ES-I3 (cell line): ENCODE measurements at regions not wholly inside any gene's neighbourhood (a gene's known extent, or its start where the extent isn't known, plus 50 kb on each side); places are given as distances from the start of the nearest gene placed in this dataset.

ENCODE experiments used
- H3K36me3 ChIP-seq: 2 replicates; pipeline ENCODE4 v1.6.1; 2013; ENCODE audit warnings: mild to moderate bottlenecking, low read length, control low read depth, moderate library complexity; ENCODE audit not compliant: insufficient read depth
- H3K4me1 ChIP-seq: 2 replicates; pipeline ENCODE4 v1.6.1; 2013; ENCODE audit warnings: mild to moderate bottlenecking, control low read depth, low read length; ENCODE audit not compliant: insufficient read depth
- H3K9ac ChIP-seq: 2 replicates; pipeline ENCODE4 v1.6.1; 2013; ENCODE audit warnings: low read depth, mild to moderate bottlenecking, low read length, moderate library complexity
- H3K9me3 ChIP-seq: 2 replicates; pipeline ENCODE4 v1.6.1; 2013; ENCODE audit warnings: mild to moderate bottlenecking, low read length, moderate library complexity; ENCODE audit not compliant: control insufficient read depth, insufficient read depth

DNA sequence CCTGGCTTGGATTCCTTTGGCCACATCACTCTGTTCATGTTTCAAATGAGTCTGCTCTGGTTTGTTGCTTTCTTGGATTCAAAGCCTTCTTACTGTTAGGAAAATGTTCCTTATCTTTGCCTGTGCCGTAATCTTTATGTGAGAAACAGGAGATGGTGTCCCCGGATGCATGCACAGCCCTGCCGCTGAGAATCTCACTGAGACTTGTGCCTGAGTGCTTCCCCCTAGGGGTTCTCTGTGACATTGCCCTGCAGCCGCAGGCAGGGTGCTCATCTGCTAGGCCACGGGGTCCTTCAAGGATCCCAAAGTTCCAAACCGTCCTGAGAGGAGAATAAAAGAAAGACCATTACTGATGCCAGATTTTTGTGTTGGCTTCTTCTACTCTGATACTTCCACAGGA, 81.4 kb upstream of the ANKRD55 start:
- H3K9ac ChIP-seq: no peak overlapping the region
- no peaks in the 10 kb centered on the region; the same call in 1 of the 2 replicates for H3K4me1 ChIP-seq
- no peaks in the 10 kb centered on the region for H3K9me3 ChIP-seq
- H3K36me3 ChIP-seq: no peaks in the 10 kb centered on the region

DNA sequence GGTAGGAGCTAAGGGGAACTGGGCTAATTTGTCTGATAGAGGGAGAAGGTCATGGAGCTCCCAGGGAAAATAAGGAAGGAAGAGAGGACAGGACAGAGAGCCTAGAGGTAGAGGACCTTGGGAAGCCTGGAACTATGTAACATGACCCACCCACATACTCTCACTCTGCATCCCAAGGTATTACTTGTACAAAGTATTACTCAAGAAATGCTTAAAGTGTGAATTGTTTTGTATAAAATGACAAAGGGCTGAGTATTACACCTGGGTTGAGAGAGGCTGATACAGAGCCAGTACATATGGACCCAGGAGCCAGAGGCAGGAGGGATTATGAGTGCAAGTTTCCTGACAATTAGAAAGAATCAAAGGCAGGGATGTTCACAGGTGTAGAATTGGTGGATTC, 80.5 kb upstream of the ANKRD55 start:
- Histone ChIP-seq H3K36me3 (no peaks in the 10 kb centered on the region), H3K9me3 (no peaks in the 10 kb centered on the region), H3K9ac (no peak overlapping the region), H3K4me1 (no peaks in the 10 kb centered on the region)

GRCh38 chr5:56313004-56313531, 79.9 kb upstream of the ANKRD55 start:
- Histone ChIP-seq H3K36me3 (no peaks in the 10 kb centered on the region), H3K9ac (no peak overlapping the region), H3K9me3 (no peaks in the 10 kb centered on the region), H3K4me1 (no peaks in the 10 kb centered on the region)

DNA sequence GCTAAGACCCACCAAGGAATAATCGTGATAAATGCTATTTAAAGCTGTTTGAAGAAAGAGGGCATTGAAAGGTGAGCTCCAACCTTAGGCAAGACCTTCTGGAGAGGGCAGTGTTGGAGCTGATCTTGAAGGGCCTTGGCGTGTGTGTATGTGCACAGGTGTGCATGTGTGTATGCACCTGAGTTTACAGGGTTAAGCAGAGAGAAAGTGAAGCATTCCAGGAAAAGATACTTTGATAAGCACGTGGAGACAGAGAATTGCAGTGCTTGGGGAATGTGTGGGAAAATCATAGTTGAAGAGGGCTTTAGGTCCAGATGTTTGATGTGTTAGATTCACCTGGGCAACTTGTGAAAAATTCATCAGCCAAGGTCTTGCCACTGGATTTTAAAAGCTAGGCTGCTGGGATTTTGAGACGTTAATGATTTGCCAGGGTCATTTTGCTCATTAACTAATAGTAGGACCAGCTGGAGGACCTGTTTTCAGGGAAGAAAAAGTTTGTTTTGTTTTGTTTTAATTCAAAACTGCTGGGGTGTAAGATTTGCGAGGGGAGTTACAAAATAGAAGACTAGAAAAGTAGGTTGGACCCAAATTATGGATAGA, 78.3 kb upstream of the ANKRD55 start:
- Histone ChIP-seq H3K36me3 (no peaks in the 10 kb centered on the region), H3K9me3 (peaks cover 6% of the 10 kb centered on the region; the same call in 1 of the 2 replicates), H3K4me1 (no peaks in the 10 kb centered on the region), H3K9ac (no peak overlapping the region)

DNA sequence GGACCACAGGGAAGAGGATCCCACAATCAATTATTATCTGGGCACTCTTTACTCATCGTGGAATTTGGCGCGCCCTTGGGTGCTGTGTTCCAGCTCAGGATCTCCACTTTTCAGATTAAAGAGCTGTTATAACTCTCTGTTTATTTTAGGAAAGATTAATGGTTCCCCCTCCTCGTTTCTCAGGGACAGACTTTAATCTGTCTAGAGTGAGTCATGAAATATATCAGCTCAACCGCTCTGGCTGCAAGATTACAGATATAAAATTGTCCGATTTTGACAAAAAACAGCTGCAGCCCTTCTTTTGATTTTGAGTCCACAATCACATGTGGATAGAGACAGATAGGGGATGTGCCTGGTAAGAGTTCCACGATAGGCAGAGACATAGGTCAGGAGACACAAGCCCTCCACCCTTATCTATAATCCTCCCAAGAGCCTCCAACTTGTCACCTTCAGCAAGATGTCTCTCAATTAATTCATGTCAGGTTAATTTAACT, 77.6 kb upstream of the ANKRD55 start:
- peaks cover 11% of the 10 kb centered on the region for H3K9me3 ChIP-seq

DNA sequence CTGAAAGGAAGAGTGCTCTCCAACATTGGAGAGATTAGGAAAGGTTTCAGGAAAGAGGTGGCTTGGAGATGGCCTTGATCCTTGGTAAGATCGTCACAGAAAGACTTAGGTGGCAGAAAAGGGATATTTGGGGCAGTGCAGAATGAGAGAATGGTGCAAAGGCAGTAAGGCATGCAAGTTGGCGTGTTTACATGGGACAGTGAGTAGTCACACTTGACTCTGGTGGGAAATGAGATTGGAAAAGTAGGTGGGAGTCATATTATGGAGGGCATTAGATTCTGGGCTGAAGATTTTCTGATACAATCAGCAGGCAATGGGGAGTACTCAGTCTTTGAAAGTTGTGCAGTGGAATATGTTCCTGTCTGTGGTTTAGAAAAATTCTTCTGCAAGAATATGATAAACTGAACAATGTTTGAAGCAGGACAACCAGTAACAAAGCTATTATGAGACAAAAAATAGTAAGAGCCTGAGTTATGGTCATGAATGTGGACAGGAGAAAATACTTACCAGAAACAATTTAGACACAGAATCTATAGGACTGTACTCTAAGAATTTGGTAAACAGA, 76.2 kb upstream of the ANKRD55 start:
- Histone ChIP-seq H3K9me3 (peaks cover 11% of the 10 kb centered on the region), H3K4me1 (no peaks in the 10 kb centered on the region), H3K36me3 (no peaks in the 10 kb centered on the region), H3K9ac (no peak overlapping the region)

More for the DNA sequence above, 77.6 kb upstream of the ANKRD55 start:
- H3K4me1 ChIP-seq: no peaks in the 10 kb centered on the region
- H3K9ac ChIP-seq: no peak overlapping the region
- no peaks in the 10 kb centered on the region for H3K36me3 ChIP-seq

- no peaks in the 10 kb centered on the region for H3K4me1 ChIP-seq
- no peaks in the 10 kb centered on the region for H3K36me3 ChIP-seq
- peaks cover 11% of the 10 kb centered on the region for H3K9me3 ChIP-seq
- H3K9ac ChIP-seq: no peak overlapping the region
These were observed 74.7 kb upstream of the ANKRD55 start for GRCh38 chr5:56307714-56308333.

DNA sequence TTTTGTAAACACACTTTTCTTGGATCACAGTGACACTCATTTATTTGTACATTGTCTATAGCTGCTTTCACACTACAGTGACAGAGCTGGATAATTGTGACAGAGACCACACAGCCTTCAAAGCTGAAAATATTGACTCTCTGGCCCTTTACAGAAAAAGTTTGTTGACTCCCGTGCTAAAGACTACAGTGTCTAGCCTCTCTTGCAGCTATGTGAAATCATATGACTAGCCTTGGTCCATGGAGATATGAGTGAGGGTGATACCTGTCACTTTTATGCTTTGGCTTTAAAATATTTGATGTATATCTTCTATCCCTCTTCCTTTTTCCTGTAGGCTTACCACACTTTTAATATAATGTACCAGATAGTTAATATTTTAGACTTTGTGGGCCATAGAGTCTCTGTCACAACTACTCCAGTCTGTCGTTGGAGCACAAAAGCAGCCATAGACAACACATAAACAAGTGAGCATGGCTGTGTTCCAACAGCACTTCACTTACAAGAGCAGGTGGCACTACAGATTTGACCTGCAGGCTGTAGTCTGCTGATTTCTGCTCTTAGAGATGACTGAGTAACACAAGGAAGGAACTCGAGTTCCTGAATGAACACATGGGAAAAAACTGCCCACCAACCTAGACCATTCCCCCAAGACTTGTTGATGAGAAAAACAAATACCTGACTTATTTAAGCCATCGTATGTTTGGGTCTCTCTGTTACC, 73.5 kb upstream of the ANKRD55 start:
- H3K9me3 ChIP-seq: peaks cover 11% of the 10 kb centered on the region

DNA sequence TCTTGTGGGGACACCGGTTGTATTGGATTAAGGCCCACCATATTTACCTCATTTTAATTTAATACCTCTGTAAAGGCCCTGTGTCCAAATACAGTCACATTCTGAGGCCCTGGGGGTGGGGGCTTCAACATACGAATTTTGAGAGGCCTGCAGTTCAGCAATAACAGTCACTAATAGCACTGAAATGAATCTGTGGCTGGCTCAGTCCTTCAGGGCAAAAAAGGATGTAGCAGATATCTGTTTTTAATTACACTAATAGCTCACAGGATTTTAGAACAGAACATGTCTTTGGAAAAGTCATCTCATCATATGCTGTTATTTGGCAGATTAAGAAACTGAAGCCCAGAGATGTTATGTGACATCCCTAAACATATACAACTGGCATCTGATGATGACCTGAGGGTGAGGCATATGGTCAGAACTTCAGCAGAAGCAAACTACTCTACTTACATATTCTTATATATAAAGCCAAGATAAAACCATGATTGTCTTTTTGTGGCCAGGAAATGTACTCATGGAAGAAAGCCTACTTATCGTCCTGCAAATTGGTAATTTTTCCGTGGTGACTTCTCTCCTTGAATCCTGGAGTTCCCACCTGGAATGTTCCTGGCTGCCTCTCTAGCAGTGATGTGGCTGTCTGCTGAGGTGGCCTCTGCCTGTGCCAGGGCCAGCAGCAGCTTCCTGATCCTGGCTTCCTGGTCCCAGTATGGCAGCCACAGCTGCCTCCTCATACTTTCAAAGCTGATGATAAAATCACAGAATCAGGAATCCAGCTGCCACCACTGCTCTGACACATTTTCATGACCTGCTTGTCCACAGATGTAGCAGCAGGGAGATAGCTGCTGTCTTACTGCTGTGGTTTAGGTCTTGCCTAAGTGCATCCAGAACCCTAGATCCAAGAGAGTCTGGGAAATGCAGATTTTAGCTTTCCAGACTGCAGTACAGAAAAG, 72.1 kb upstream of the ANKRD55 start:
- H3K4me1 ChIP-seq: no peaks in the 10 kb centered on the region
- peaks cover 11% of the 10 kb centered on the region for H3K9me3 ChIP-seq
- H3K9ac ChIP-seq: no peak overlapping the region
- no peaks in the 10 kb centered on the region for H3K36me3 ChIP-seq

More for the DNA sequence above, 73.5 kb upstream of the ANKRD55 start:
- Histone ChIP-seq H3K36me3 (no peaks in the 10 kb centered on the region), H3K9ac (no peak overlapping the region), H3K4me1 (no peaks in the 10 kb centered on the region)

- Histone ChIP-seq H3K9me3 (peaks cover 11% of the 10 kb centered on the region), H3K36me3 (no peaks in the 10 kb centered on the region), H3K4me1 (no peaks in the 10 kb centered on the region), H3K9ac (no peak overlapping the region)
These were observed 70.4 kb upstream of the ANKRD55 start for GRCh38 chr5:56303511-56303910.

GRCh38 chr5:56302027-56302426, 68.9 kb upstream of the ANKRD55 start:
- Histone ChIP-seq H3K9me3 (peaks cover 11% of the 10 kb centered on the region), H3K36me3 (no peaks in the 10 kb centered on the region), H3K9ac (no peak overlapping the region), H3K4me1 (no peaks in the 10 kb centered on the region)

GRCh38 chr5:56301069-56301468, 67.9 kb upstream of the ANKRD55 start:
- H3K36me3 ChIP-seq: no peaks in the 10 kb centered on the region
- H3K9me3 ChIP-seq: peaks cover 2% of the 10 kb centered on the region; the same call in 1 of the 2 replicates
- H3K4me1 ChIP-seq: no peaks in the 10 kb centered on the region
- no peak overlapping the region for H3K9ac ChIP-seq

DNA sequence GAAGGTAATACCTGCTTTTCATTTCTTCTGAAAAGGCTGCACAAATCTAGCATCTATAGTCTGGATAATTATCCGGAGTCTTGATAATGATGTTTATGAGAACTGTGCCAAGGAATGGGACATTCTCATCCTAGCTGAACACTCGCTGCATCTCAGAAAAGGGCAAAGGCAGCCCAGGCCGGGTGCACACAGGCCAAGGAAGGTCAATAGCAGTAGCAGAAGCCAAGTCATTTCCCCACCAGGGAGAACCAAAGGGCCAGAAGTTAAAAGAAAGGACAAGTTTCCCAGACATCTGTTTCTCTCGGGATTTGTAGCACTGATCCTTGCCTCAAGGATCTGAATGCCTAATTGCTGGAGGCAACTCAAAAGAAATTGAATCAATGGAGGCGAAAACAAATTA, 66.1 kb upstream of the ANKRD55 start:
- Histone ChIP-seq H3K9me3 (no peaks in the 10 kb centered on the region), H3K4me1 (no peaks in the 10 kb centered on the region), H3K9ac (no peak overlapping the region), H3K36me3 (no peaks in the 10 kb centered on the region)
